T-helper 2 cell treated with Interferon-gamma antibody and Interleukin-4, amounts not matched to agents 5 μg/mL and 100 μg/mL, for 36 hours (primary cell): ENCODE measurements at regions not wholly inside any gene's neighbourhood (a gene's known extent, or its start where the extent isn't known, plus 50 kb on each side); places are given as distances from the start of the nearest gene placed in this dataset.
A peak's percentile ranks its signal among the peaks of the same experiment; 100 is the strongest.

Experiments
- DNase-seq: peaks from one replicate; pipeline ENCODE4 v3.0.0; 2021; ENCODE audit warnings: low spot score
- H3K27ac Mint-ChIP-seq: one replicate; pipeline ENCODE4 v1.8.0; 2021; ENCODE audit warnings: mild to moderate bottlenecking, mixed read lengths
- H3K27me3 Mint-ChIP-seq: one replicate; pipeline ENCODE4 v1.8.0; 2021; ENCODE audit warnings: low read depth, mixed read lengths
- H3K36me3 Mint-ChIP-seq: one replicate; pipeline ENCODE4 v1.8.0; 2021; ENCODE audit warnings: low read depth, mixed read lengths
- H3K4me1 Mint-ChIP-seq: one replicate; pipeline ENCODE4 v1.8.0; 2021; ENCODE audit warnings: low read depth, mixed read lengths
- H3K4me3 Mint-ChIP-seq: one replicate; pipeline ENCODE4 v1.8.0; 2022; ENCODE audit warnings: mild to moderate bottlenecking, moderate library complexity, mixed read lengths
- H3K9me3 Mint-ChIP-seq: one replicate; pipeline ENCODE4 v1.8.0; 2021; ENCODE audit warnings: mixed read lengths

GRCh38 chr7:22895140-22895827, 72.6 kb upstream of the TOMM7 start:
- Mint-ChIP-seq H3K36me3 (no peaks in the 10 kb centered on the region), H3K9me3 (no peaks in the 10 kb centered on the region), H3K27me3 (no peaks in the 10 kb centered on the region), H3K4me3 (no peak overlapping the region), H3K4me1 (peaks cover 12% of the 10 kb centered on the region), H3K27ac (no peak overlapping the region)
- no peak for DNase-seq

GRCh38 chr7:22894546-22894945, 71.9 kb upstream of the TOMM7 start:
- H3K9me3 Mint-ChIP-seq = no peaks in the 10 kb centered on the region
- no peak overlapping the region for H3K27ac Mint-ChIP-seq
- no peaks in the 10 kb centered on the region for H3K36me3 Mint-ChIP-seq
- no peak overlapping the region for H3K4me3 Mint-ChIP-seq
- H3K27me3 Mint-ChIP-seq = no peaks in the 10 kb centered on the region
- peaks cover 12% of the 10 kb centered on the region for H3K4me1 Mint-ChIP-seq
- DNase-seq = no peak

GRCh38 chr7:22890773-22891172, 68.1 kb upstream of the TOMM7 start:
- Mint-ChIP-seq H3K36me3 (no peaks in the 10 kb centered on the region), H3K27ac (no peak overlapping the region), H3K9me3 (no peaks in the 10 kb centered on the region), H3K27me3 (no peaks in the 10 kb centered on the region), H3K4me3 (no peak overlapping the region), H3K4me1 (peaks cover 11% of the 10 kb centered on the region)
- DNase-seq = no peak

GRCh38 chr7:22885797-22886261, 63.2 kb upstream of the TOMM7 start:
- Mint-ChIP-seq H3K36me3 (peaks cover 3% of the 10 kb centered on the region), H3K4me3 (peak overlapping the region; percentile 78), H3K27ac (peak overlapping the region; percentile 97), H3K9me3 (no peaks in the 10 kb centered on the region), H3K27me3 (no peaks in the 10 kb centered on the region), H3K4me1 (peaks cover 33% of the 10 kb centered on the region)
- DNase-seq = peak; percentile 74

GRCh38 chr7:22884911-22885788, 62.5 kb upstream of the TOMM7 start:
- no peak for DNase-seq
- peak overlapping the region; percentile 97 for H3K27ac Mint-ChIP-seq
- peaks cover 33% of the 10 kb centered on the region for H3K4me1 Mint-ChIP-seq
- no peaks in the 10 kb centered on the region for H3K27me3 Mint-ChIP-seq
- H3K4me3 Mint-ChIP-seq = peak overlapping the region; percentile 78
- no peaks in the 10 kb centered on the region for H3K9me3 Mint-ChIP-seq
- H3K36me3 Mint-ChIP-seq = peaks cover 3% of the 10 kb centered on the region

GRCh38 chr7:22882106-22882505, 59.5 kb upstream of the TOMM7 start:
- DNase-seq = no peak
- peak overlapping the region; percentile 11 for H3K27ac Mint-ChIP-seq
- no peaks in the 10 kb centered on the region for H3K9me3 Mint-ChIP-seq
- H3K4me3 Mint-ChIP-seq = no peak overlapping the region
- H3K4me1 Mint-ChIP-seq = peaks cover 36% of the 10 kb centered on the region
- H3K36me3 Mint-ChIP-seq = peaks cover 3% of the 10 kb centered on the region
- no peaks in the 10 kb centered on the region for H3K27me3 Mint-ChIP-seq

GRCh38 chr7:22879709-22880306, 57.2 kb upstream of the TOMM7 start:
- Mint-ChIP-seq H3K27ac (no peak overlapping the region), H3K4me1 (peaks cover 22% of the 10 kb centered on the region), H3K36me3 (peaks cover 3% of the 10 kb centered on the region), H3K4me3 (no peak overlapping the region), H3K9me3 (no peaks in the 10 kb centered on the region), H3K27me3 (no peaks in the 10 kb centered on the region)
- DNase-seq = no peak

GRCh38 chr7:22879280-22879679, 56.6 kb upstream of the TOMM7 start:
- Mint-ChIP-seq H3K27me3 (no peaks in the 10 kb centered on the region), H3K27ac (no peak overlapping the region), H3K4me1 (peaks cover 18% of the 10 kb centered on the region), H3K36me3 (peaks cover 3% of the 10 kb centered on the region), H3K9me3 (no peaks in the 10 kb centered on the region), H3K4me3 (no peak overlapping the region)
- no peak for DNase-seq

- H3K9me3 Mint-ChIP-seq = no peaks in the 10 kb centered on the region
- no peak overlapping the region for H3K27ac Mint-ChIP-seq
- peaks cover 13% of the 10 kb centered on the region for H3K4me1 Mint-ChIP-seq
- no peak overlapping the region for H3K4me3 Mint-ChIP-seq
- H3K36me3 Mint-ChIP-seq = peaks cover 1% of the 10 kb centered on the region
- no peak for DNase-seq
- H3K27me3 Mint-ChIP-seq = no peaks in the 10 kb centered on the region
These were observed 54.5 kb upstream of the TOMM7 start for GRCh38 chr7:22876986-22877729.

- no peak for DNase-seq
- Mint-ChIP-seq H3K4me1 (peaks cover 15% of the 10 kb centered on the region), H3K27me3 (no peaks in the 10 kb centered on the region), H3K36me3 (peaks cover 1% of the 10 kb centered on the region), H3K4me3 (no peak overlapping the region), H3K9me3 (no peaks in the 10 kb centered on the region), H3K27ac (no peak overlapping the region)
These were observed 52.8 kb upstream of the TOMM7 start for GRCh38 chr7:22875470-22875869.

GRCh38 chr7:22874904-22875303, 52.3 kb upstream of the TOMM7 start:
- Mint-ChIP-seq H3K36me3 (peaks cover 4% of the 10 kb centered on the region), H3K27me3 (no peaks in the 10 kb centered on the region), H3K4me3 (no peak overlapping the region), H3K4me1 (peaks cover 16% of the 10 kb centered on the region), H3K27ac (no peak overlapping the region), H3K9me3 (no peaks in the 10 kb centered on the region)
- no peak for DNase-seq
